ENCODE measurements at regions not wholly inside any gene's neighbourhood (a gene's known extent, or its start where the extent isn't known, plus 50 kb on each side); places are given as distances from the start of the nearest gene placed in this dataset.

DNA sequence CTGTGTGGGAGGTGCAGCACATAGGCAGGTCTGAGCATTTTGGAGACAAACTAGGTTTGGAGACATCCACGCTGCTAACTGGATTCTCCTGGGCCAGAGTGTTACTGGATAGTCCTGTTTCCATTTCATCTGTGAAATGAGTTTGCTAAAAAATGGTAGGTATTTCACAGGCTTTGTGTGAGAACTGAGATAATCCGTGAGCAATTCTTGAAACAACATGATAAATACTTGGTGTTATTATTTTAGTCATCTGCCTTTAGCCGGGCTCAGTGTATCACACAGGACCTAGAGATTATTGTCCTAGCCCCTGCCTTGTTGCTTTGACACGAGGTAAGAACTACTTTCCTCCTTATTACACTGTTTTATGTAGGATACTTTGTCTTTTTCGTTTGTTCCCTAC, 63.0 kb downstream of the PRR18 start:
- Mint-ChIP-seq H3K4me1 (peaks cover 8 to 40% (median 22%) of the 10 kb centered on the region in 7 donors), H3K36me3 (no peaks in the 10 kb centered on the region), H3K27me3 (peaks cover 0 to 60% (median 0%) of the 10 kb centered on the region in 5 donors), H3K4me3 (peak overlapping the region in 7 of 10 donors; percentile 73 to 90 (median 84)), H3K9me3 (no peaks in the 10 kb centered on the region), H3K27ac (peak overlapping the region in 2 of 9 donors; percentile 81 to 82)
- Histone ChIP-seq H3K4me3 (ENCODE audit: low read length) (no peak overlapping the region), H3K4me1 (ENCODE audit: control insufficient read depth in 2 of 2, insufficient read depth in 2 of 2, low read length in 2 of 2) (peaks cover 4 to 21% of the 10 kb centered on the region in 2 donors), H3K9me3 (ENCODE audit: control insufficient read depth in 2 of 3, low read length in 3 of 3) (no peaks in the 10 kb centered on the region), H3K27me3 (ENCODE audit: control insufficient read depth in 2 of 2, insufficient read depth in 2 of 2, low read length in 2 of 2) (no peaks in the 10 kb centered on the region), H3K27ac (ENCODE audit: low read depth, low read length) (no peak overlapping the region), H3K36me3 (ENCODE audit: control insufficient read depth in 2 of 3, insufficient read depth in 3 of 3, low read length in 3 of 3) (no peaks in the 10 kb centered on the region)
- ATAC-seq (no peak), DNase-seq (no peak)
- ChIA-PET POLR2A (interaction anchor here (1.0 to 1.3 kb wide), 2 partner anchors 8 to 11 kb away, joined by 3 to 7 read pairs; no protein-coding TSS in a partner anchor), CTCF (interaction anchor here (1.1 kb wide), 1 partner anchor 8 kb away, joined by 3 read pairs; no protein-coding TSS in a partner anchor)
- intact Hi-C loops (cut with micrococcal nuclease): loop anchor here in 1 of 2 donors (2.0 kb wide), 1 partner anchor 14 kb away; no protein-coding TSS in a partner anchor

GRCh38 chr6:166244353-166245045, 63.7 kb downstream of the PRR18 start:
- H3K9me3 ChIP-seq (ENCODE audit: control insufficient read depth in 2 of 3, low read length in 3 of 3): no peaks in the 10 kb centered on the region
- H3K4me1 Mint-ChIP-seq: peaks cover 8 to 38% (median 22%) of the 10 kb centered on the region in 7 donors
- peak; percentile 76 for ATAC-seq
- peak overlapping the region; percentile 69 to 90 (median 80) for H3K4me3 Mint-ChIP-seq
- H3K27me3 ChIP-seq (ENCODE audit: control insufficient read depth in 2 of 2, insufficient read depth in 2 of 2, low read length in 2 of 2): no peaks in the 10 kb centered on the region
- H3K9me3 Mint-ChIP-seq: no peaks in the 10 kb centered on the region
- peaks cover 0 to 60% (median 5%) of the 10 kb centered on the region in 5 donors for H3K27me3 Mint-ChIP-seq
- ChIA-PET POLR2A (interaction anchor here (1.0 to 1.3 kb wide), 2 partner anchors 9 to 12 kb away, joined by 3 to 7 read pairs; no protein-coding TSS in a partner anchor), CTCF (interaction anchor here (1.1 kb wide), 1 partner anchor 9 kb away, joined by 3 read pairs; no protein-coding TSS in a partner anchor)
- intact Hi-C loops (cut with micrococcal nuclease): loop anchor here (1.0 to 2.0 kb wide), 2 partner anchors 9 to 14 kb away; no protein-coding TSS in a partner anchor
- H3K4me1 ChIP-seq (ENCODE audit: control insufficient read depth in 2 of 2, insufficient read depth in 2 of 2, low read length in 2 of 2): peaks cover 4 to 21% of the 10 kb centered on the region in 2 donors
- H3K36me3 ChIP-seq (ENCODE audit: control insufficient read depth in 2 of 3, insufficient read depth in 3 of 3, low read length in 3 of 3): no peaks in the 10 kb centered on the region
- H3K27ac ChIP-seq (ENCODE audit: low read depth, low read length): no peak overlapping the region
- H3K4me3 ChIP-seq (ENCODE audit: low read length): peak overlapping the region; percentile 38
- H3K27ac Mint-ChIP-seq: peak overlapping the region; percentile 12 to 82 (median 77)
- DNase-seq: peak in 1 of 9 donors; percentile 6
- no peaks in the 10 kb centered on the region for H3K36me3 Mint-ChIP-seq

DNA sequence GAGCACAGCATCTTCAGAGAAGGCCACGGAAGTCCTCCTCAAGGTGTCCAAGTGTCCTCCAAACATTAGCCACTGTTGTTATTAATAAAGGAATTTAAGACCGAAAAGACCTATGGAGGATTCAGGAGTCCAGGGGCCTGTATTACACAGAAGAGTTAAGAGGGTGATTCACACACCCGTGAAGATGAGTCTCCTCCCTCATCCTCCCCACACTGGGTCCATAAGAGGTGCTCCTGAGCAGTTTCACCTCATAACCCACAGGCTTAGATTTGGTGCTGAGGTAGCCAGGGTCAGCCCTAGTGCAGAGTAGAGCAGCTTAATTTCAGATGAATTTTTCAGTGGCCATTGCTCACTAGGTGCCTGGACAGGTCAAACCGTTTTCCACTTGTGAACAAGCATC, 65.3 kb downstream of the PRR18 start:
- DNase-seq (no peak), ATAC-seq (no peak)
- Histone ChIP-seq H3K4me1 (ENCODE audit: control insufficient read depth in 2 of 2, insufficient read depth in 2 of 2, low read length in 2 of 2) (peaks cover 4 to 21% of the 10 kb centered on the region in 2 donors), H3K9me3 (ENCODE audit: control insufficient read depth in 2 of 3, low read length in 3 of 3) (no peaks in the 10 kb centered on the region), H3K4me3 (ENCODE audit: low read length) (no peak overlapping the region), H3K36me3 (ENCODE audit: control insufficient read depth in 2 of 3, insufficient read depth in 3 of 3, low read length in 3 of 3) (no peaks in the 10 kb centered on the region), H3K27me3 (ENCODE audit: control insufficient read depth in 2 of 2, insufficient read depth in 2 of 2, low read length in 2 of 2) (no peaks in the 10 kb centered on the region), H3K27ac (ENCODE audit: low read depth, low read length) (no peak overlapping the region)
- no peak overlapping the region for H3K4me3 Mint-ChIP-seq
- ChIA-PET POLR2A (no interaction called here), CTCF (no interaction called here)
- peaks cover 8 to 38% (median 22%) of the 10 kb centered on the region in 7 donors for H3K4me1 Mint-ChIP-seq
- no peaks in the 10 kb centered on the region for H3K9me3 Mint-ChIP-seq
- peak overlapping the region in 3 of 9 donors; percentile 71 to 81 (median 71) for H3K27ac Mint-ChIP-seq
- intact Hi-C loops (cut with micrococcal nuclease): no loop called here
- H3K27me3 Mint-ChIP-seq: peaks cover 0 to 64% (median 13%) of the 10 kb centered on the region in 5 donors
- no peaks in the 10 kb centered on the region for H3K36me3 Mint-ChIP-seq

DNA sequence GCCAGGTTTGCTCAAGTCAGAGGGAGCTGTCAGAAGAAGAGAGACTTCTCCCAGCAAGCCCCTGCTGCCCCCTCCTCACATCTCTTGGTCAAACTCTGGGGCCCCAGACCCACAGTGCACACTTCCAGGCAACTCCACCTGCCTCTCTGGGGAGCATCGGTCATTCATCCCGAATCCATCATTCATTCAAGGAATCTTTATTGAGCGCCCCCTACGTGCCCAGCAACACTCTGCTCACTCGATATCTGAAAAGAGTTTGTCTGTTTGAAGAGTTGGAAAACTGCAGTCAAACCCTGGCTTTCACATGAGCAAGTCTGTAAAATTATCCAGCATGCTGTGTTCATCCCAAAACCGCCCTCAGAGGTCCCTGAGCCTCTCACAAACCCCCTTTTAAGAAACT, 66.2 kb downstream of the PRR18 start:
- CTCF ChIA-PET: no interaction called here

DNA sequence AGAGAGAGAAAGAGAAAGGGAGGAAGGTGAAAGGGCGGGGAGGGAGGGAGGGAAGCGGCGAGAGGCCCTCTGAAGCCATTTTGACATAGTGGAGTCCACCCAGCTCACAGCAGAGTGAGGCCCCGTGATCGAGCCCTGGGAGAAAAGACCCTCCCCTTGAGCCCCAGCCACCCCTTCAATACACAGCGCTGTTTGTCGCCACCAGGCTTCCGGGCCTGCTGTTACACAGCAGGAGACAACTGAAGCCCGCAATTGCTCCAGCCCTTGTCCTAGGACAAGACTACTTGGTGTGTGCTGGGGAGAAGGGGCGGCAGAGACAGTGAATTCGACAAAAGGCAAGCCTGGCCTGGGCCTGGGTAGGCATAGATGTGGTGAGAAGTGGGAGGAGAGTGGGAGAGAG, 67.3 kb downstream of the PRR18 start:
- ChIA-PET CTCF (no interaction called here), POLR2A (no interaction called here)
- peaks cover 4 to 21% of the 10 kb centered on the region in 2 donors for H3K4me1 ChIP-seq (ENCODE audit: control insufficient read depth in 2 of 2, insufficient read depth in 2 of 2, low read length in 2 of 2)
- no peaks in the 10 kb centered on the region for H3K9me3 Mint-ChIP-seq
- H3K4me1 Mint-ChIP-seq: peaks cover 8 to 30% (median 19%) of the 10 kb centered on the region in 7 donors
- H3K4me3 ChIP-seq (ENCODE audit: low read length): no peak overlapping the region
- H3K27ac Mint-ChIP-seq: peak overlapping the region in 1 of 9 donors; percentile 56
- H3K36me3 ChIP-seq (ENCODE audit: control insufficient read depth in 2 of 3, insufficient read depth in 3 of 3, low read length in 3 of 3): no peaks in the 10 kb centered on the region
- DNase-seq (no peak), ATAC-seq (no peak)
- H3K9me3 ChIP-seq (ENCODE audit: control insufficient read depth in 2 of 3, low read length in 3 of 3): no peaks in the 10 kb centered on the region
- no peak overlapping the region for H3K27ac ChIP-seq (ENCODE audit: low read depth, low read length)
- H3K27me3 ChIP-seq (ENCODE audit: control insufficient read depth in 2 of 2, insufficient read depth in 2 of 2, low read length in 2 of 2): no peaks in the 10 kb centered on the region
- intact Hi-C loops (cut with micrococcal nuclease): no loop called here
- H3K36me3 Mint-ChIP-seq: no peaks in the 10 kb centered on the region
- H3K27me3 Mint-ChIP-seq: peaks cover 0 to 62% (median 15%) of the 10 kb centered on the region in 5 donors
- peak overlapping the region in 1 of 10 donors; percentile 26 for H3K4me3 Mint-ChIP-seq

More for the DNA sequence above, 66.2 kb downstream of the PRR18 start:
- no peaks in the 10 kb centered on the region for H3K9me3 ChIP-seq (ENCODE audit: control insufficient read depth in 2 of 3, low read length in 3 of 3)
- DNase-seq: no peak
- intact Hi-C loops (cut with micrococcal nuclease): no loop called here
- H3K4me1 ChIP-seq (ENCODE audit: control insufficient read depth in 2 of 2, insufficient read depth in 2 of 2, low read length in 2 of 2): peaks cover 4 to 21% of the 10 kb centered on the region in 2 donors
- Mint-ChIP-seq H3K4me3 (no peak overlapping the region), H3K36me3 (no peaks in the 10 kb centered on the region), H3K27ac (no peak overlapping the region), H3K4me1 (peaks cover 8 to 36% (median 22%) of the 10 kb centered on the region in 7 donors), H3K27me3 (peaks cover 0 to 66% (median 15%) of the 10 kb centered on the region in 5 donors), H3K9me3 (no peaks in the 10 kb centered on the region)
- H3K4me3 ChIP-seq (ENCODE audit: low read length): no peak overlapping the region
- ATAC-seq: no peak
- H3K36me3 ChIP-seq (ENCODE audit: control insufficient read depth in 2 of 3, insufficient read depth in 3 of 3, low read length in 3 of 3): no peaks in the 10 kb centered on the region
- POLR2A ChIA-PET: no interaction called here
- H3K27me3 ChIP-seq (ENCODE audit: control insufficient read depth in 2 of 2, insufficient read depth in 2 of 2, low read length in 2 of 2): no peaks in the 10 kb centered on the region
- H3K27ac ChIP-seq (ENCODE audit: low read depth, low read length): no peak overlapping the region

- CTCF ChIA-PET: interaction anchor here (0.7 kb wide), 1 partner anchor 21 kb away, joined by 3 read pairs; no protein-coding TSS in a partner anchor
- H3K4me3 Mint-ChIP-seq: no peak overlapping the region
These were observed 70.0 kb upstream of the TBXT start for GRCh38 chr6:166237617-166238016.

More at GRCh38 chr6:166237617-166238016, 70.0 kb upstream of the TBXT start:
- Histone ChIP-seq H3K27me3 (ENCODE audit: control insufficient read depth in 2 of 2, insufficient read depth in 2 of 2, low read length in 2 of 2) (no peaks in the 10 kb centered on the region), H3K9me3 (ENCODE audit: control insufficient read depth in 2 of 3, low read length in 3 of 3) (no peaks in the 10 kb centered on the region), H3K4me3 (ENCODE audit: low read length) (no peak overlapping the region), H3K36me3 (ENCODE audit: control insufficient read depth in 2 of 3, insufficient read depth in 3 of 3, low read length in 3 of 3) (no peaks in the 10 kb centered on the region), H3K27ac (ENCODE audit: low read depth, low read length) (no peak overlapping the region), H3K4me1 (ENCODE audit: control insufficient read depth in 2 of 2, insufficient read depth in 2 of 2, low read length in 2 of 2) (peaks cover 0 to under 1% of the 10 kb centered on the region in 2 donors)
- intact Hi-C loops (cut with micrococcal nuclease): no loop called here
- no peak for DNase-seq
- Mint-ChIP-seq H3K27ac (peak overlapping the region in 2 of 9 donors; percentile 4 to 6), H3K4me1 (peaks cover 0 to 16% (median 6%) of the 10 kb centered on the region in 7 donors), H3K9me3 (no peaks in the 10 kb centered on the region), H3K27me3 (peaks cover 0 to 61% (median 36%) of the 10 kb centered on the region in 5 donors), H3K36me3 (peaks cover 0 to 6% (median 0%) of the 10 kb centered on the region in 5 donors)
- ATAC-seq: no peak
- POLR2A ChIA-PET: no interaction called here
